PFSK-1 (cell line): ENCODE measurements at regions not wholly inside any gene's neighbourhood (a gene's known extent, or its start where the extent isn't known, plus 50 kb on each side); places are given as distances from the start of the nearest gene placed in this dataset.

ENCODE experiments used
- FOXP2 ChIP-seq: optimal IDR thresholded peaks from 2 replicates; pipeline ENCODE3; 2011; ENCODE audit warnings: borderline replicate concordance, control low read depth, inconsistent platforms; ENCODE audit not compliant: insufficient read depth; ENCODE audit errors: extremely low read length, extremely low read depth
- POLR2AphosphoS5 ChIP-seq: IDR thresholded peaks from 2 replicates; pipeline ENCODE4 v1.6.1; 2012; ENCODE audit warnings: low read depth, mild to moderate bottlenecking, control low read depth, low read length, moderate library complexity
- SIN3A ChIP-seq: IDR thresholded peaks from 2 replicates; pipeline ENCODE4 v1.6.1; 2012; ENCODE audit warnings: mild to moderate bottlenecking, low read length, moderate library complexity, borderline replicate concordance; ENCODE audit not compliant: insufficient read depth
- TAF1 ChIP-seq: IDR thresholded peaks from 2 replicates; pipeline ENCODE4 v1.6.1; 2012; ENCODE audit warnings: low read length, control low read depth, borderline replicate concordance; ENCODE audit not compliant: insufficient read depth
- TF ChIP-seq, protein P1 (sequence below), 2 experiments: IDR thresholded peaks; 2 replicates each; pipeline versions ENCODE4 v1.6.1 to v1.8.0; 2011 to 2012; ENCODE audit warnings: low read depth in 2 of 2, low read length in 2 of 2, control low read depth in 1 of 2, inconsistent platforms in 1 of 2, mild to moderate bottlenecking in 1 of 2, moderate library complexity in 1 of 2; ENCODE audit not compliant: insufficient read depth in 1 of 2

DNA sequence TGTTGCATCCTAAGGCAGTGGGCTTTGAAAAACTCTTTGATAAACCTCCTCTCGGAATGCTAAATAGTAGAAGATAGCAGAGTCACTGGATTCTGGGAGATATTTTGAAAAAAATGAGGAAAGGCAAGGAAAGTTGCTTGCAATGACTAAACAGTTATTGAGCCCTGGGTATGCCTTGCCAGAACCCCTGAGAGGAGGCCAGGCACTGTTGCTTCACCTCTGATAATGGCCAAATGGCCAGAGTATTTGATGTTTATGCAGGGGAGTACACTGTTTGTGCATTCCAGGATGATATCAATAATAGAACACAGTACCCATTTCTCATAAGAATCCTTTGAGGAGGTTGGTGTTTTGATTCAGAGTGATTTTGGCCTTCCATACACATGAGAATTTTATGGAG, 935.1 kb upstream of the WWC1 start:
- TF ChIP-seq POLR2AphosphoS5 (no peak), TAF1 (no peak), FOXP2 (no peak), SIN3A (no peak)
- TF ChIP-seq, protein P1, sequence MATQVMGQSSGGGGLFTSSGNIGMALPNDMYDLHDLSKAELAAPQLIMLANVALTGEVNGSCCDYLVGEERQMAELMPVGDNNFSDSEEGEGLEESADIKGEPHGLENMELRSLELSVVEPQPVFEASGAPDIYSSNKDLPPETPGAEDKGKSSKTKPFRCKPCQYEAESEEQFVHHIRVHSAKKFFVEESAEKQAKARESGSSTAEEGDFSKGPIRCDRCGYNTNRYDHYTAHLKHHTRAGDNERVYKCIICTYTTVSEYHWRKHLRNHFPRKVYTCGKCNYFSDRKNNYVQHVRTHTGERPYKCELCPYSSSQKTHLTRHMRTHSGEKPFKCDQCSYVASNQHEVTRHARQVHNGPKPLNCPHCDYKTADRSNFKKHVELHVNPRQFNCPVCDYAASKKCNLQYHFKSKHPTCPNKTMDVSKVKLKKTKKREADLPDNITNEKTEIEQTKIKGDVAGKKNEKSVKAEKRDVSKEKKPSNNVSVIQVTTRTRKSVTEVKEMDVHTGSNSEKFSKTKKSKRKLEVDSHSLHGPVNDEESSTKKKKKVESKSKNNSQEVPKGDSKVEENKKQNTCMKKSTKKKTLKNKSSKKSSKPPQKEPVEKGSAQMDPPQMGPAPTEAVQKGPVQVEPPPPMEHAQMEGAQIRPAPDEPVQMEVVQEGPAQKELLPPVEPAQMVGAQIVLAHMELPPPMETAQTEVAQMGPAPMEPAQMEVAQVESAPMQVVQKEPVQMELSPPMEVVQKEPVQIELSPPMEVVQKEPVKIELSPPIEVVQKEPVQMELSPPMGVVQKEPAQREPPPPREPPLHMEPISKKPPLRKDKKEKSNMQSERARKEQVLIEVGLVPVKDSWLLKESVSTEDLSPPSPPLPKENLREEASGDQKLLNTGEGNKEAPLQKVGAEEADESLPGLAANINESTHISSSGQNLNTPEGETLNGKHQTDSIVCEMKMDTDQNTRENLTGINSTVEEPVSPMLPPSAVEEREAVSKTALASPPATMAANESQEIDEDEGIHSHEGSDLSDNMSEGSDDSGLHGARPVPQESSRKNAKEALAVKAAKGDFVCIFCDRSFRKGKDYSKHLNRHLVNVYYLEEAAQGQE (IDR thresholded peaks at IDR 0.05; ENCODE audit: insufficient read depth in 1 of 2, low read depth in 2 of 2, low read length in 2 of 2) = no peak
